Activated naive CD4-positive, alpha-beta T cell treated with anti-CD3 and anti-CD28 coated beads, Interleukin-2, amount 50 U/mL, for 16 hours (primary cell): ENCODE measurements at regions not wholly inside any gene's neighbourhood (a gene's known extent, or its start where the extent isn't known, plus 50 kb on each side); places are given as distances from the start of the nearest gene placed in this dataset.

Source experiments
- DNase-seq: peaks from one replicate; pipeline ENCODE4 v3.0.0-alpha.2; 2020

DNA sequence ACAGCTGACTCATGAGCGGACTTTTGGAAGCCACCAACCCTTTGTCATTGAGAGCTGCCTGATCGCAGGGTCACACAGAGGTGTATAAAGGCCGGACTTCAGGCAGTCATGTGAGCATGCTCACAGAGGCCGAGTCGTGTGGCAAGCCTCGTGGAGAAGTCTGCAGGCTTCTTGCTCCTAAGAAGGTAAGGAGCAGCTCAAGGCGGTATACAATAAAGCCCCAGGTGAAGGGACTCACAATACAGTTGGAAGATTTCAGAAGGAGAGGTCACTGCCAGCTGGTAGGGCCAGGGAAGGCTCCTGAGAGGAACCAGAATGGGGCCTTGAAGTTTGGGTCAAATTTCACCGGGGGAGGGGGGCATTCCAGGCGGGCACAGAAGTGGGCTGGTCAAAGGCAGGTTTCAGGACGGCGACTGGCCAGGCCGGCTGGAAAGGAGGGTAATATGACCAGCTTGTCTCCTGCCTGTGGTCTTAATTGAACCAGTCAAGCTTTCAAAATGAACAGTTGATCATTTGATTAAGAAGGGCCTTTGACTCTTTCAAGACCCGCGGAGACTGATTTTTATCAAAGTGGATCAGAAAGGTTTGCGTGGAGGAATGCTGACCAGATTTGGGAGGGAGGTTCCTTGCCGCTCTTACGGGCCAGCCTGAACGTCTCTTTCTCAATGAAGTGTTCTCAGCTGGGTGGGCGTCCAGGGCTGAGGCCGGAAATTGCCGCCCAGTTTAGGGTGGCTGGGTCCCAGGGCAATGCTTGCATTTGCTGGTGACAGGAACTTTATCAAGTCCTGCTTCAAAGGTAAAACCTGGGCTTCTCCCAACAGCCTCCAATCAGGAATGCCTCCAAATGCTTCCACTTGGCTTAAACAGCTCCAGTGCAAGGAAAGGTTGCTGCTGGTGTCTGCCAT lies 178.6 kb downstream of the EMX2 start:
- DNase-seq: no peak

DNA sequence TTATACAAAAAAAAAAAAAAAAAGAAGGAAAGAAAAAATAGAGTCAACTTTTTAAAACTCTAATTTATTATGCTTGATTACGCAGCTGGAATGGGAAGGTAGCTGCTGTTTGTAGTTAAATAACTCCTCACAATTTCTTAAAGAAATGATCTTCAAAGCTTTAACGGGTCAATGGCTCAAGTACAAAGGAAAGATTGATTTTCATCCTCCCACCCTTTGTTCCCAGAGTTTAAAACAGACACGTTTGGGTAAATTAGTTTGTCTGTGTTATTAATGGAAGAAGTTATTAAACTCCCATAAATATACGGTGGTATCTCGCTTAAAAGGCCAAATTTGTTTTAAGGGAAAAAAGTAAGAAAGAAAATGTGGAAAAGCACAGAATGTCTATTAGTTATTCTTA lies 179.3 kb downstream of the EMX2 start:
- no peak for DNase-seq

- no peak for DNase-seq
Measured at GRCh38 chr10:117723343-117723742, 180.8 kb downstream of the EMX2 start.

GRCh38 chr10:117725993-117726392 lies 183.4 kb downstream of the EMX2 start:
- DNase-seq: no peak

- DNase-seq: no peak
Measured at GRCh38 chr10:117726596-117727295, 184.2 kb downstream of the EMX2 start.

- no peak for DNase-seq
Measured at GRCh38 chr10:117727421-117727820, 184.9 kb downstream of the EMX2 start.

GRCh38 chr10:117728087-117728486 lies 185.5 kb downstream of the EMX2 start:
- DNase-seq: no peak

GRCh38 chr10:117729156-117729555 lies 186.6 kb downstream of the EMX2 start:
- no peak for DNase-seq

DNA sequence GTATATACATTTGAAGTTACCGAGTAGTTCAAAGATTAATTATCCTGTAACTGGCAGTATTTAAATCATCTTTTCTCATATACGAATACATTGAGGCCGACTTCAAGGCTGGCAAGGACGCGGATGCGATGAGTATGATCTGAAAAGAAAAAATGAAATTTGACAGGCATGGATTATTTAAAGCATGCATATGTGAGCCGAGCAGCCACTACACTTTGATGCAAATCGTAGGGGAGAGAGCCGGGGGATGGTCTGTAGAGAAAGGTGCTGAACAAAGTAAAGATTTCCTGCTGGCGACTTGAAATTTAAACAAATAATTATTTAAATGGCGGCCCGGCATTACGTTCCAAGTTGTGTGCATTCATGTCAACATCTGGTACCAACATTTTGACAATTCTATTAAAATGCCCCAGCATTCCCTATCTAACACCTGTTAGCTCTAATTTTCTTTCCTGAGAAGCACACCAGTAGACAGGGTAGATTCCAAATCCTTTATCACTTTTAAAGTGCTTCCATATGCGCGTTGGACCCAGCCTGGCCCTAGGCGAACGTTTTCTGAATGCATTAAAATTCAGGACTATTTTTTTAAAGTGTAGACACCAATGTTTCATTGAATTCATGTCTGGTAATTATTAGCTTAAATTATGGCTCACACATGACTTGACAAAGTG lies 188.7 kb downstream of the EMX2 start:
- DNase-seq: no peak

GRCh38 chr10:117734731-117735405 lies 192.3 kb downstream of the EMX2 start:
- no peak for DNase-seq

DNA sequence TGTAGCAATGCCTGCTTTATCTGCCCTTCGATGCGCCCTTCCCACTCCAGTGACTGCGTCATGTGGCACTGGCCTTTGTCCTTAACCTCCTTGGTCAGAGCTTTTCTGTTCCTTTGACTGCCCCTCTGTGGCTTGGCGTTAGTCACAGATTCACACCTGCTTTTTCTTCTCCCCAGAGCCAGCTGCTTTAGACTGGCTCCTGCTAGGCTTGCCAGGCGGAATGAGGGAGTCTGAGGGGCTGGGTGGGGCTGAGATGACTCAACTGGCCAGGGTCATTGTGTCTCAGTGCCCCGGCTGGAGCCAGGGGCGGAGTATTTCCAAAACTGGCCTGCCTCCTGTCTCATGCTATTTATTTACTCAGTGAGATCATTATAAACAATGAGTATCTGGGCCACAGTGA lies 194.1 kb downstream of the EMX2 start:
- DNase-seq: no peak

- no peak for DNase-seq
Measured at GRCh38 chr10:117740088-117740487, 197.5 kb downstream of the EMX2 start.

DNA sequence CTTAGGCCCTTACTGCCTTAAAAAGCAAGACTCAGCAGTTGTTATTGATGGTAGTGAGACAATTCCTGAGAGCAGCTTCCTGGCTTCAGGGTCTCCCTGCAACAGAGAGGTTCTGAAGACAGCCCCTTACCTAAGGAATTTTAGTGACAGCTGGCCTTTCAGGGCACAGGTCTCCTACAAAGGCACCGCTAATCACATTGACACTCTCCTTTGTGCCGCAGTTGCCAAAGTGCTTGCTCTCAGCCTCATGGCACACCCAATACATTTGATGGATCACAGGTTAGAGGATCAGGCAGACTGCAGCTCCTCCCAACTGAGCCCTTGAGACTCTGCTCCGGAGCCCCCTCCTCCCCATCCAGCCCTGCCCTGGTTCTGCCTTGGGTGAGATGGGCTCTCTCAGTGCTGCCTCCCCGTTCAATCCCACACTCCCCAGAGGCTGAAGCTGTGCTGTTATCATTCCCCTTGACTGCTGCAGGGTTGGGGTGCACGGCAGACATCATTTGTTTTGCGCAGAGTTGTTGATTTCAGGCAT lies 198.2 kb downstream of the EMX2 start:
- no peak for DNase-seq

GRCh38 chr10:117741524-117741923 lies 199.0 kb downstream of the EMX2 start:
- DNase-seq: no peak

DNA sequence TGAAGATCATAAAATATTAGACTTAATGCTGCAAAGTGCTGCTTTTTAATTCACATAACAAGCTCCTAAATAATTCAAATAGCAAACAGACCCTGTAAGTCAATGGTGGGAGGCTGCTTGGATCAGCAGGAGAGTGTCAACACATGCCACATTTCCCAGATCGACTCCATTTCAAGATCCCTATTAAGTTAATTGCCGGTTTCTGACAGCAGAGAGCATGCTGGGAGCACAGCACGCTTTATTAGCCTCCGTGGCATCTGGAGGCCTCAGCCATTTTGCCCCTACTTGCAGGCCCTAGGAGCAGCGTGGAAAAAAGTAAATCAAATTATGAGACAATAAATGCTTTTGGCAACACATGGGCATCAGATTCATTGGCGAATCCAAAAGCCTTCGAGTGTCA lies 201.0 kb downstream of the EMX2 start:
- no peak for DNase-seq

DNA sequence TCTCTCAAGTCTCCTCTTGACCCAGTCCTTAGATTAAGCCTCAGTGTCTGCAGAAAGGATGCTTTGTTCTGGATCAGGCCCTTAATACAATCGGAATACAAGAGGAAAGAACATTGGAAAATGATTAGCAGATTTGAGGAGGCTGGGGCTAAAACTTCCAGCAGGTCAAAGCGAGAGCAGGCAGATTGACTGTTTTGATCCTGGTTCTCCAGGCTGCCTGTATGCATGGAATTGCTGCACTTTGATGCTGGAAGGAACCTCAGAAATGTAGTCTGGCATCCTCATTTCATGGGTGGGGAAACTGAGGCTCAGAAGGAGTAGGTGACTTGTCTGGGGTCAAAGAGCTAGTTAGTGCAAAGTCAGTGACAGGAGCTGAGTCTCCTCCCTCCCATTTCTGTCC lies 202.8 kb downstream of the EMX2 start:
- no peak for DNase-seq

DNA sequence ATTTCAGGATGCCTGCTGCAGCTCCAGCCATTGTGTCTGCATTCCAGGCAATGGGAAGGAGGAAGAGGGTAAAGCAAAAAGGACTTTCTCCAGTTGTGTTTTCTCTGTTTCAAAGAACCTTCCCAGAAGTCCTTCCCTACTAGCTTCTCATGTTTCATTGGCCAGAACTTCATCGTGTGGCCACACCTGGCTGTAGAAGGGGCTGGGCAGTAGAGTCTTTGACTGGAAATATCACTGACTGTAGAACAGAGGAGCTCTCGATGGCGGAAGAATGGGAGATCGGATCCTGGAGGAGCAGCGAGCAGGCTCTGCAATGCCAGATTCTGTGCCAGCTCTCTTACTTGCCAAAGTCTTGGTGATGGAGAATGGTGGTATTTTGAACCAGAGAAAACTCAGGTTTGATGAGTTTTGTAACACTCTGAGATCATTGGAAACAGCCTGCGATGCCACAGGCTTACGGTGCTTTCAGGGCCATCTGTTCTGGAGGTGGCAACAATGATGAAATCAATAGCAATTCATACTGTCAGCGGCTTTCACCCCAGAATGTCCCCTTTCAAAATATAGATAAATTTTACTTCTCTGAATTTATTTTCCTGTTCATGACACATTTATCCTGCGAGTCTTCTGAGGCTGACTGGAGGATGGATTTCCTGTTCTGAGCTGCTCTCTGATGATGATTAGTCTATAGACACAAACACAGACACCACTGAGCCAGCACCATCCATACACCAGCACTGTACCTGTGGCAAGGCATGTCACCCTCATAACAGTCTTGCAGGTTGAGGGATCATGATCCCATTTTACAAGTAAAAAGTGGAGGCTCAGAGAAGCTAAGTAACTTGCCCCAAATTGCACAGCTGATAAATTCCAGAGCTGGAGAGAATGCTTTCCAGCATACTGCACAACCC lies 204.2 kb downstream of the EMX2 start:
- DNase-seq: no peak

DNA sequence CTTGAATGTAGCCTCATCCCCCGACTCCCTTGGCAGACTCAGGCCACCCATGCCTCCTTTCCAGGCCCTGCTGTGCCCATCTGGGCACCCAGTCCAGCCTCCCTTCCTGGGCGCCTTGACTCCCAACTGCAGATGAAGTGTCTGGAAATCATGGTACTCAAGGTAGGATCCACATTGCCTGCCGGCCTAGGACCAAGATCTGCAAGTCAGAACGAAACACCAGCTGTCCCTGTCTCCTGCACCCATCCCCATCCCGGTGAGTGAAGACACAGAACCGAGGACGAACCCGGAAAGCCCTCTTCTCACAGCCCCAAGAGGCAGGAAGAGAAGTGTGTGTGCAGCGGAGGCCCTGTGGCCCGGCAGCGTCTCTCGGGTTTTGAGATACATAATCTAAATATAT lies 205.1 kb downstream of the EMX2 start:
- no peak for DNase-seq

DNA sequence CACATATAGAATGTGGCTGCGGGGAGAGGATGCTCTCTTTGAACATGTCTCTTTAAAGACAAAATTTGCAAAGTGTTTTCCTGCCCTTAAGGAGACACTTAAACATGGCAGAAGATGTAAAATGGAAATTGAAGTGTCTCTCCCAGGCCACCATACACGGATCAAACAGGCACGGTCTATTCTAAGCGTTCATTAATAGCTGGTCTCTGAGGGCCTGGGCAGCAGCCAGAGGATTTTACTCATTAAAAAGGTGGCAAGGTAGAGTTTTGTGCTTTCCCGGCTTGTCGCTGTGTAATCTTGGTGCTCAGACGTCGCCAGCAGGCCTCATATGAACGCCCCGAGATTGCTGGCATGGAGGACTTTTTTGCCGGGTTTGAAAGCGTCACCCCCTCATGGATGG lies 205.5 kb downstream of the EMX2 start:
- DNase-seq: no peak

- DNase-seq: no peak
Measured at GRCh38 chr10:117750616-117751015, 208.1 kb downstream of the EMX2 start.

- no peak for DNase-seq
Measured at GRCh38 chr10:117751259-117751658, 208.7 kb downstream of the EMX2 start.

DNA sequence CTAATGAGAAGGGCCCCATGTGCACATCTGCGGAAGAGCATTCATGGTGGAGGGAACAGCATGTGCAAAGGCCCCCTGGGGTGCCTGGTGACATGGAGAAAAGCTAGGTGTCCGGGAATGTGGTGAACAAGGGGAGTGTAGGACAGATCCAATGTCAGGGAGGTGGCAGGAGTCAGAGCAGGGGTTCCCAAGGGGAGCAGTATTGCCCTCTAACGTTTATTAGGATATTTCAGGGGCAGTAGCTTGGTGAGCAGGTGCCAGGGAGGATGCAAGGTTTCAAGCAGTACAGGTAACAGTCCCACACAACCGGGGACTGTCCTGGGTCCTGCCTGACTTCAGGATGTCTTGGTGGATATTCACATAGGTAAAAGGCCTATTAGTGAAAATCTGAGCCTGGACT lies 209.6 kb downstream of the EMX2 start:
- no peak for DNase-seq
